GM10266 (cell line): ENCODE measurements at regions not wholly inside any gene's neighbourhood (a gene's known extent, or its start where the extent isn't known, plus 50 kb on each side); places are given as distances from the start of the nearest gene placed in this dataset.

ENCODE experiments used
- DNase-seq: peaks from one replicate; pipeline ENCODE4 v3.0.0; 2012; ENCODE audit errors: extremely low spot score
- CTCF ChIP-seq: IDR thresholded peaks from 2 replicates; pipeline ENCODE4 v1.5.1; 2012; ENCODE audit warnings: mild to moderate bottlenecking, low read depth; ENCODE audit not compliant: control insufficient read depth, insufficient read depth; ENCODE audit errors: missing control alignments

- TF ChIP-seq CTCF, result no peak
Measured at GRCh38 chr4:45578874-45579273, 545.0 kb downstream of the GABRG1 start.

GRCh38 chr4:45576275-45576674 lies 547.6 kb downstream of the GABRG1 start:
- no peak for DNase-seq
- TF ChIP-seq CTCF, result no peak

More at GRCh38 chr4:45578874-45579273, 545.0 kb downstream of the GABRG1 start:
- DNase-seq, result no peak

- no peak for TF ChIP-seq CTCF
- DNase-seq, result no peak
Measured at GRCh38 chr4:45569619-45570018, 554.2 kb downstream of the GABRG1 start.

- TF ChIP-seq CTCF, result no peak
- no peak for DNase-seq
Measured at GRCh38 chr4:45568694-45569093, 555.2 kb downstream of the GABRG1 start.

- DNase-seq, result no peak
- no peak for TF ChIP-seq CTCF
Measured at GRCh38 chr4:45566896-45567603, 556.8 kb downstream of the GABRG1 start.

- DNase-seq, result no peak
- TF ChIP-seq CTCF, result no peak
Measured at GRCh38 chr4:45554423-45554822, 569.4 kb downstream of the GABRG1 start.

GRCh38 chr4:45550766-45551366 lies 573.0 kb downstream of the GABRG1 start:
- DNase-seq, result no peak
- TF ChIP-seq CTCF, result no peak
